Fibroblast of lung (primary cell): ENCODE measurements at regions not wholly inside any gene's neighbourhood (a gene's known extent, or its start where the extent isn't known, plus 50 kb on each side); places are given as distances from the start of the nearest gene placed in this dataset.
"Not testable (repeated sequence)": the region's sequence is repeated elsewhere in the genome, so short reads cannot be mapped to it uniquely, and the experiment has no call there.

ENCODE experiments used
- DNase-seq, 2 donors: peaks; one replicate each; pipeline versions ENCODE4 v3.0.0 to v3.0.0-alpha.2; 2010; ENCODE audit warnings: low read depth in 2 of 2
- H2AFZ ChIP-seq: 2 replicates; pipeline ENCODE4 v1.5.1; 2012; ENCODE audit warnings: low read length, control low read depth, inconsistent platforms
- H3K27ac ChIP-seq: 2 replicates; pipeline ENCODE4 v1.5.1; 2011; ENCODE audit warnings: low read length, control low read depth; ENCODE audit not compliant: insufficient read depth
- H3K27me3 ChIP-seq: 2 replicates; pipeline ENCODE4 v1.5.1; 2011; ENCODE audit warnings: mild to moderate bottlenecking, low read length; ENCODE audit not compliant: control insufficient read depth, insufficient read depth
- H3K36me3 ChIP-seq: 2 replicates; pipeline ENCODE4 v1.5.1; 2011; ENCODE audit warnings: low read length; ENCODE audit not compliant: control insufficient read depth, insufficient read depth
- H3K4me1 ChIP-seq: 2 replicates; pipeline ENCODE4 v1.5.1; 2011; ENCODE audit warnings: low read length; ENCODE audit not compliant: control insufficient read depth, insufficient read depth; ENCODE audit errors: extremely low read depth
- H3K4me2 ChIP-seq: 2 replicates; pipeline ENCODE4 v1.5.1; 2011; ENCODE audit warnings: low read length, control low read depth; ENCODE audit not compliant: insufficient read depth; ENCODE audit errors: extremely low read depth
- H3K4me3 ChIP-seq, 4 experiments: fragments of 200-600 bp in 1 of 4; sonication (generic) in 1 of 4; replicated peaks in 1 of 4; 2 replicates each; pipeline ENCODE4 v1.5.1; 2011 to 2016; ENCODE audit warnings: low read length in 4 of 4, low read depth in 3 of 4, mild to moderate bottlenecking in 3 of 4, control low read depth in 2 of 4, inconsistent platforms in 1 of 4, mixed read lengths in 1 of 4; ENCODE audit not compliant: insufficient read depth in 1 of 4; ENCODE audit errors: control extremely low read depth in 1 of 4
- H3K79me2 ChIP-seq: 2 replicates; pipeline ENCODE4 v1.5.1; 2012; ENCODE audit warnings: mild to moderate bottlenecking, low read length, inconsistent platforms; ENCODE audit not compliant: control insufficient read depth, insufficient read depth
- H3K9ac ChIP-seq: 2 replicates; pipeline ENCODE4 v1.5.1; 2011; ENCODE audit warnings: mild to moderate bottlenecking, low read length, control low read depth; ENCODE audit not compliant: insufficient read depth
- H3K9me3 ChIP-seq: 2 replicates; pipeline ENCODE4 v1.5.1; 2012; ENCODE audit warnings: low read depth, low read length; ENCODE audit not compliant: control insufficient read depth, insufficient read depth
- H4K20me1 ChIP-seq: 2 replicates; pipeline ENCODE4 v1.5.1; 2011; ENCODE audit warnings: low read length; ENCODE audit not compliant: control insufficient read depth, insufficient read depth; ENCODE audit errors: extremely low read depth
- CTCF ChIP-seq, 2 donors: IDR thresholded peaks in 1 of 2; conservative IDR thresholded peaks in 1 of 2; 1 replicate in 1 of 2; 2 replicates in 1 of 2; pipeline ENCODE4 v1.5.1; 2011 to 2012; ENCODE audit warnings: low read length in 2 of 2, control low read depth in 1 of 2, inconsistent platforms in 1 of 2, low read depth in 1 of 2, mild to moderate bottlenecking in 1 of 2

- H3K27me3 ChIP-seq, H3K4me1 ChIP-seq, H3K27ac ChIP-seq, H3K36me3 ChIP-seq, H4K20me1 ChIP-seq, H3K4me2 ChIP-seq, H3K9me3 ChIP-seq, H3K79me2 ChIP-seq, DNase-seq, H2AFZ ChIP-seq, H3K9ac ChIP-seq, H3K4me3 ChIP-seq: not testable (repeated sequence)
Observed at GRCh38 chr5:86289786-86290185, 328.0 kb upstream of the COX7C start.

- not testable (repeated sequence) for H2AFZ ChIP-seq, H3K9ac ChIP-seq, H3K4me3 ChIP-seq, H3K27ac ChIP-seq, H3K27me3 ChIP-seq, H3K79me2 ChIP-seq, H3K9me3 ChIP-seq, DNase-seq, H3K4me1 ChIP-seq, H3K36me3 ChIP-seq, H3K4me2 ChIP-seq, H4K20me1 ChIP-seq
Observed at GRCh38 chr5:86292811-86293210, 324.9 kb upstream of the COX7C start.

GRCh38 chr5:86302643-86303042, 315.1 kb upstream of the COX7C start:
- H3K27ac ChIP-seq, H3K27me3 ChIP-seq, H4K20me1 ChIP-seq: not testable (repeated sequence)

GRCh38 chr5:86305050-86305449, 312.7 kb upstream of the COX7C start:
- not testable (repeated sequence) for H3K36me3 ChIP-seq, H3K4me1 ChIP-seq, H3K4me3 ChIP-seq, H3K4me2 ChIP-seq, H3K27me3 ChIP-seq, H3K9ac ChIP-seq, H3K9me3 ChIP-seq, H3K79me2 ChIP-seq, H3K27ac ChIP-seq, H4K20me1 ChIP-seq, H2AFZ ChIP-seq
- TF ChIP-seq CTCF (conservative IDR thresholded peaks at IDR 0.05 in 1 of 2, IDR thresholded peaks at IDR 0.05 in 1 of 2; ENCODE audit: low read depth in 1 of 2, low read length in 2 of 2): peak; percentile 10 to 24
- peak in 1 of 2 donors; percentile 1 for DNase-seq

More at GRCh38 chr5:86302643-86303042, 315.1 kb upstream of the COX7C start:
- not testable (repeated sequence) for H3K36me3 ChIP-seq, H3K9ac ChIP-seq, H3K4me1 ChIP-seq, H2AFZ ChIP-seq, H3K79me2 ChIP-seq, H3K4me3 ChIP-seq, DNase-seq, H3K4me2 ChIP-seq, H3K9me3 ChIP-seq
